GM19239 (cell line): ENCODE measurements at regions not wholly inside any gene's neighbourhood (a gene's known extent, or its start where the extent isn't known, plus 50 kb on each side); places are given as distances from the start of the nearest gene placed in this dataset.
"Not testable (repeated sequence)": the region's sequence is repeated elsewhere in the genome, so short reads cannot be mapped to it uniquely, and the experiment has no call there.

Source experiments
- DNase-seq: peaks from one replicate; pipeline ENCODE4 v3.0.0; 2011; ENCODE audit warnings: low spot score; ENCODE audit not compliant: insufficient read length
- FAIRE-seq: peaks from 2 replicates; lab custom pipeline; 2011; peaks lifted over from hg19 to GRCh38; lab: Jason Lieb, UNC

DNA sequence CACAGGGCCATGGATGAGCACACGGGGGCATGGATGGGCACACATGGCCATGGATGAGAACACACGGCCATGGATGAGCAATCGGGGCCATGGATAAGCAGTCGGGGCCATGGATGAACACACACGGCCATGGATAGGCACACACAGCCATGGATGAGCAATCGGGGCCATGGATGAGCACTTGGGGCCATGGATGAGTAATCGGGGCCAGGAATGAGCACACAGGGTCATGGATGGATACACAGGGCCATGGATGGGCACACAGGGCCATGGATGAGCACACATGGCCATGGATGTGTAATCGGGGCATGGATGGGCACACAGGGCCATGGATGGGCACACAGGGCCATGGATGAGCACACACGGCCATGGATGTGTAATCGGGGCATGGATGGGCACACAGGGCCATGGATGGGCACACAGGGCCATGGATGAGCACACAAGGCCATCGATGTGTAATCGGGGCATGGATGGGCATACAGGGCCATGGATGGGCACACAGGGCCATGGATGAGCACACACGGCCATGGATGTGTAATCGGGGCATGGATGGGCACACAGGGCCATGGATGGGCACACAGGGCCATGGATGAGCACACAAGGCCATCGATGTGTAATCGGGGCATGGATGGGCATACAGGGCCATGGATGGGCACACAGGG lies 191.9 kb upstream of the HDAC4 start:
- FAIRE-seq, DNase-seq: not testable (repeated sequence)

DNA sequence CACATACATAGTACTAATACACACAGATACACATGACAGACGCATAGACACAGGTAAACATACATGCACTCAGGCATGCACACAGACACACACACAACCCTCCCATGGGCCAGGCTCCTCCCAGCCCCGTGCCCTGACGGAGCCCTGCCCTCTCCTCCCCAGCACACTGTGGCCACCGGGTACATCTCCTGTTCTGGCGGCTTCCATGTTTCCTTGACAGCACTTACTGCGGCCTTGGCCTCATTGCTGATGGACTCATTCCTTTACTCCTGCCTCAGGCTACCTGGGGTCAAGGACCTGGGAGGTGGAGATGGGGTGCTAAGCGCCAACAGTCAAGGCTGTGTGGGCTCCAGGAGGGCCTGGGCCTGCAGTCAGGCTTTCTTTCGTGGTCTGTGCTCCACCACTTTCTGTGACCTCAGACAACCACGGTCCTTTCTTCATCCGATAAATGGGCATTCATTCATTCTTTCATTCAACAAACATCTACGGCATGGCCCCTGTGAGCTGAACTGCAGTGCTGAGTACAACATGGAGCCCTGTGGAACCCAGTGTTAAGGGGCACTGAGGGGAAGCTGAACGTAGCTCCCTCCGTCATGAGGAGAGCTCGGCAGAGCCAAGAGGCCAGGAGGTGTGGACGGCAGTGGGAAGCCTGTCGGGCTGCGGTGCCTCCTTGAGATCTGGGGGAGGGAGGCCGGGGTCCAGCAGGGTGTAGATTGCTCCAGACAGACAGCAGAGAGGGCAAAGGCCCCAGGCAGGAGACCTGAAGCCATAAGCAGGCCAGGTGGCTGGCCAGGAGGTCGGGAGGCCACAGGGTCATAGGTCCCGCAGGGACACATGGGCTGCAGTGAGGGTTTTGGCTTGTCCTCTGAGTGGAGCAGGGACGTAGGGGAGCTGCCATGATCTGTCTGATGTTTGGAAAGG lies 190.4 kb upstream of the HDAC4 start:
- DNase-seq (no peak), FAIRE-seq (no peak)

DNA sequence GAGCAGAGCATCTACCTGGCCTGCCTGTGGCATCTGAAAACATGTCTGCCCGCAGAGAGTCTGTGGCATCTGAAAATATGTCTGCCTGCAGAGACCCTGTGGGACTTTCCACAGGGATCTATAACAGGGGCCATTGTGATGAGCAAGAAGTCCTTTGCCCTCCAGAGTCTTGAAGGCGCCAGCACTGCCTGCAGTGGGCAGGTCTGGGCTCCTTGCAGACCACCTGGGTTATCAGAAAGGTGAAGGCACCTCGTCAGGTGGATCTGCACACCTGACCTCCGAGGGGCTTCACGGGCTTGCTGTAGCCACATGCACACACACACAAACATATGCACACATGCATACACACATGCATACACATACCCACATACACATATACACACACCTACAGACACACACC lies 189.5 kb upstream of the HDAC4 start:
- DNase-seq (no peak), FAIRE-seq (no peak)

DNA sequence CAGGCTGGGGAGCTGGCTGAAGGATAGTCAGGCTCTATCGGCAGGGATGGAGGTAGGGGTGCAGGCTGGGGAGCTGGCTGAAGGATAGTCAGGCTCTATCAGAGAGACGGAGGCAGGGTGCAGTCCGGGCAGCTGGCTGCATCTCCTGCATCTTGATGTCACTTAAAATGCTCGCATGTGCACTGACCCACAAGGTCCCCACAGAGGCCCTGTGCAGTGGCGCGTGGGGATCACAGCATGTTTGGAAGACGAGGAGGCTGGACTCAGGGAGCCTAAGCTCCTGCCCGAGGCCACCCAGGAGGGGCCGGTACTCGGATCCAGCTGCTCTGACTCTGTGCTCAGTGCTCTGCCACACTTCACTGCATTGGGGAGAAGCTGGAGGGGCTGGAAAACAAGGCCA lies 189.0 kb upstream of the HDAC4 start:
- FAIRE-seq (no peak), DNase-seq (no peak)

DNA sequence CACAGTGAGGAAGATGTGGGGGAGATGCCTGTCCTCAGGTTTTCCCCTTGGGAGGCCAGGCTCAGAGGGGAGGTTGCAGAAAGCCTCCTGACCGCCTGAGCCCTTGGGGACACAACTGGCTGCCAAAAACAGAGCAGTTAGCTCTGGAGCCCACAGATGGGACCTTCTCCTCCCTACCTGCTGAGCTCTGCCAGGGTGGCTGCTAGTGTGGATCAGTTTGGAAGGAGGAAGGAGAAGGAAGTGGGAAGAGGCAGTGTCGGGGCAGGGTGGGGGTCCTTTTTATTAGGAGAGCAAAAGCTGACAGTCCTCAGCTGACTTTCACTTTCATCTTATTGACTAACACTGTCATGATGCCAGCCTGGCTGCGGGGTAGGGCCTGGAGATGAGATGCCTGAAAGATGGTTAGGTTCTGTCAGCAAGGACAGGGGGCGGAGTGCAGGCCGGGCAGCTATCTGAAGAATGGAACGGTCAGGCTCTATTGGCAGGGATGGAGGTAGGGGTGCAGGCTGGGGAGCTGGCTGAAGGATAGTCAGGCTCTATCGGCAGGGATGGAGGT lies 188.5 kb upstream of the HDAC4 start:
- DNase-seq (no peak), FAIRE-seq (no peak)

DNA sequence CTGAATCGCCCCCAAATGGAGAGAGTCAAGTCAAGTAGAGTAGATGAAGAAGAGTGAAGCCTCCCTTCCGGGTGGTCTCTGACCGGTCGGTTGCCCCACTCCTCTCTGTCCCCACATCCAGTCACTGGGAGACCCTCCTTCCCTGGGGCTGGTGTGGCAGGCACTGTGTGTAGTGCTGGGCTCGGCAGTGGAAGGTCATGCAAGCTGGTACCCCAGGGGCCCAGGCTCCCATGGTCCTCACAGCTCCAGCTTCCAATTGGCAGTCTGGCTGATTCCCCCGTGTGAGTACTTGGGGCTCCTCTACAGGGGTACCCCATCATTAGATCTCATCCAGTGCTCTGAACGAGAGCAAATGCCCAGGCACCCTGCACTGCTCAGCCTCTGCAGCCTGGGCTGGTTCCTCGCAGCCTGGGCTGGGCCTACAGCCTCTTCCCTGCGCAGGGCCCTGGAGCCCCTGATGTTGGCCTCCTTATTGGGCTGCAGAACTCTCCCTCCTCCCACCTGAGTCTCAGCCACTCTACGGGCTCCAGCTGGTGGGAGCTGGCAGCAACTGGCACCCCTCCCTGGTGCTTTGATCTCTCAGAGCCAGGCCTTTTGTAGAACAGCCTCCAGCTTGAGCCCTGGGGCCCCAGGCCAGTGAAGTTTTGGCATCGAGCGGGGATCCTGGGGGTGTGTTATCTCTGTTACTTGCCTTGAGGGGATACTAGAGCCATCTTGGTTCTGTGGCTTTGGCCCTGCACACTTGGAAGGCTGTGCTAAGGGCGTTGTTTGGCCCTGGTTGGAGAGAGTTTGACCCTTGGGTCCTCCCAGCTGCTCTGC lies 187.8 kb upstream of the HDAC4 start:
- FAIRE-seq = no peak
- no peak for DNase-seq

DNA sequence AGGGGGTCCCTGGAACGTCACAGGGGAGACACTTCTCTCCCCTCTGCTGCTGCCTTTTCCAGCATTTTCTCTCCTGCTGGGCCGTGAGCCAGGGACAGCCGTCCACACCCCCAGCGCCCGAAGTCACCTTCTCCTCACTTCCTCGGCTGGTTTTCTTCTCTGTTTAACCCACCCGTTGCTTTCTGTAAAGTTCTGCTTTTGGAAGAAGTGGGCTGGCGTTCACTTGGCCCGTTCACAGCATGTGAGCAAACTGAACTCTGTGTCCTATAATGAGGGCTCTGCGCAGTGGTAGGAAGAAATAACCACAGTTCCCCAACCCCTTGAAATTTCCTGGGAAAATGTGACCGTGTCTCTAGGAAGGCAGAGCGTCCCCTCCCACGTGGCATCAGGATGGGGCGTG lies 187.0 kb upstream of the HDAC4 start:
- no peak for DNase-seq
- no peak for FAIRE-seq

DNA sequence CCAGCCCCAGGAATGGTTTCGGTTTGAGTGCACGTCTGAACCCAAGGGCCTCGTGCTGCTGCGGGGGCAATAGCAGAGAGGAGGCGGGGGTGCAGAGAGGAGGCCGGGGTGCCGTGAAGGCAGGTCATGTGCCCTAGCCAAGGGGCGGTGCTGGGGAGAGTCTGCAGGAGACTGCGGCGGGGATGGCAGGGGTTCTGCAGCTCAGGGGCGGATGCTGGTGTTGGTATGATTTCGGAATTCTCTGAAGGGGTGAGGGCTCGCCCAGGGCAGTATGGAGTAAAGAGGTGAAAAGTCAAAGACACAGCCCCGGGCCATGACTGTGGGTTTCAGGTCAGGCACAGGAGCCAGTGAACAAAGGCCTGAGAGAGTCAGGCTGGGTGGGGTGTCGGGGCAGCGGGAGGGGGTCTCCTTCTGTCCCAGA lies 186.5 kb upstream of the HDAC4 start:
- no peak for FAIRE-seq
- no peak for DNase-seq

DNA sequence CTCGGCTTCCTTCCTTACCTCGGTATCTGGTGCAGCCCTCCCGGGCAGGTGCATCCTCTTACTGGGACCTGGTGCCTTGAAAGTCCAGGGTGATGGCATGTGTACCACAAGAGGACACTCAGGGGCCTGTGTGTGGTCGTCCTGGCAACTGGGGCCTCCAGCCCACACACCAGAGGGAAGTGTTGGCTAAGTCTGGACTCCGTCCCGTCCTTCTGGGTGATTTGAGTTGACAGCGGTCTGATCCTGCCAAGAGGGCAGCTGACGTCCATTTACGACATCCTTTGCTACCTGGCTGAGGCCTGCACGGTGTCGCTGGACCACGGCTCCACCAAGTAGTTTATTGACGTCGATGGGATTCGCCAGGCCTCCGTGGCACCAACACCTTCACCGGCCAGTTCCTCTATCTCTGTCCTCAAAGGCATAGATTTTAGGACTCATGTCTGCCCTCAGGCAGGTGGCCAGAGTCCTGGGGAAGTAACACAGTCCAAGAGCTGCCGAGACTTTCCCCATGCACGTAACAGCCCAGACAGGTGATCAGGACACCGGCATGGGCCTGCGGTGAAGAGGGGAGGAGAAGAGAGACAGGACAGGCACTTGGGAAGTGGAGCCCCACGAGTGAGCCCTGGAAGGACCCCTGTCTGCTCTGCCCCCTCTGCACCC lies 186.0 kb upstream of the HDAC4 start:
- DNase-seq (no peak), FAIRE-seq (no peak)

DNA sequence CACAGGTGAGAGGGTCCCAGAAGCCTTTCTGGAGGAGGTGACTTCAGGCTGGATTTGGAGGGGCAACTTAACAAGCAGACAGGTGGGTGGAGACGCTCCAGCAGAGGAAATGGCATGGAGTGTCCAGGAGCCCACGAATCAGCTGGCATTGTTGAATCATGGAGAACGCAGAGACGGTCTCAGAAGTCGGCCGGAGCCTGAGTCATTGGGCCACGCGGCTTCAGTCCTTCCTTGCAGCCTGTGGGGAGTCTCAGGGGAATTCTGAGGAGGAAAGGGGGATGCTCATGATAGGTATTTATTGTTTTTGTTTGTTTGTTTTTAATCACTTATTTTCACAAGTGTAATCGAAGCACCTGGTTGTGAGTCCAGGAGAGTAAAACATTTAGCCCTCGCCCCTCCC lies 184.6 kb upstream of the HDAC4 start:
- FAIRE-seq (no peak), DNase-seq (no peak)

DNA sequence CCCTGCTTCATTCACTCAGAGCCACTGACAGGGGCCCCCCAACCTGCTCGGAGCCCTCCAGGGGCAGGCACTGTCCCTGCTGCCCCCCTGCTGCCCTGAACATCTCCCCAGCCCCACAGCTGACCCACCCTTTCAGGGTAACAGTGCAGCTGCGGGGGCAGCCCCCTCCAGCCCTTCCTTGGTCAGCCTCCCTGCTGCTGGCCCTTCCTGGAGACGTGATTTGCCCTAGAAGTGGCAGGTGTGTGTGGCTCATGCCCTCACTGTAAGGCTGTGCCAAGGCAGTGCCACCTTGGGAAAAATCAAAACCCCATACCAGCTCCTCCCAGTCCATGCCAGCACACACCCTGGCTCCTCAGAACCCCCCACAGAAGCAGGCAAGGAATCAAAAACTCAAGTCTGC lies 184.2 kb upstream of the HDAC4 start:
- DNase-seq (no peak), FAIRE-seq (no peak)

DNA sequence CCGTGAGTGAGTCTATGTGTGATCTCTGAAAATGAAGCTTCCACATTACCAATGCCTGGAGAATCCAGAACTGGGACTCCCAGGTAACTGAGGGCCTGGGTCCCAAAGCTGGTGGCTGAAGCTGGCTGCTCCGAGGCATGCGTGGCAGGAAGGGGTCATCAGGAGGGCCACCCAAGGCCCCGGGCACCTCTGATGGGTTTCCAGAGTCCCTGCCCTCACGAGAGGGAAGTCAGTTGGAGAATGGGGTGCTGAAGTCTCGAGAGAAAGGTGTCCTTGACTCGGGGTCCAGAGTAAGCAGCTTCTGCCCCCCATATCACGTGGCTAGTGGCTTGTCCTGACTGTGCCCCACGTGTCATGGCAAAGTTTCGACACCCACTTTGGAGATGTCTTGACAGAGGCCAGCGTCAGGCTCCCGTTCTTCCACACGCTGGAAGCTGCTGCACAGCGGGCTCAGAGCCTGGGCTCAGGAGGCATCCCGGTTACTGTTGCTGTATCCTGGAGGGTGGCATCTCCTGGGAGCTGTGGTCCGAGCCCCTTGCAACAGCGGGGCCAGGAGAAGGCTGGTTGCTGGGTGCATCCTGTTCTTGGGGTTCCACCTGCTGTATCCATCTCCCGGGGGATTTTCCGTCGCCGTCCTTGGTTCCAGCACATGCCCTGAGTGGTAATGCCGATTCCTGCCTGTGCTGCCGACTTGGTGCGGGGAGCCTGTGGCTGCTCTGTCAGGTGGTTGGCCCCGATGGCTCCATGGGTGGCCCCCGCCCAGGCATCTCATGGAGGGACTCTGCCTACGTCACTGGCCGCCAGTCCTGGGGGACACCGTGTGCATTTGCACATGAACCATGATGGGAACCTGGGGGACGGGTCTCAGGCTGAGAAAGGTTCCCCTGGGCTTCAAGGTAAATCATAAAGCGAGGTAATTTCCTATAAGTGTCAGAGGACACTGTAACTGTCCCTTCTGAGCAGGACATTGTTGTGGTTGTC lies 183.3 kb upstream of the HDAC4 start:
- FAIRE-seq (no peak), DNase-seq (no peak)

DNA sequence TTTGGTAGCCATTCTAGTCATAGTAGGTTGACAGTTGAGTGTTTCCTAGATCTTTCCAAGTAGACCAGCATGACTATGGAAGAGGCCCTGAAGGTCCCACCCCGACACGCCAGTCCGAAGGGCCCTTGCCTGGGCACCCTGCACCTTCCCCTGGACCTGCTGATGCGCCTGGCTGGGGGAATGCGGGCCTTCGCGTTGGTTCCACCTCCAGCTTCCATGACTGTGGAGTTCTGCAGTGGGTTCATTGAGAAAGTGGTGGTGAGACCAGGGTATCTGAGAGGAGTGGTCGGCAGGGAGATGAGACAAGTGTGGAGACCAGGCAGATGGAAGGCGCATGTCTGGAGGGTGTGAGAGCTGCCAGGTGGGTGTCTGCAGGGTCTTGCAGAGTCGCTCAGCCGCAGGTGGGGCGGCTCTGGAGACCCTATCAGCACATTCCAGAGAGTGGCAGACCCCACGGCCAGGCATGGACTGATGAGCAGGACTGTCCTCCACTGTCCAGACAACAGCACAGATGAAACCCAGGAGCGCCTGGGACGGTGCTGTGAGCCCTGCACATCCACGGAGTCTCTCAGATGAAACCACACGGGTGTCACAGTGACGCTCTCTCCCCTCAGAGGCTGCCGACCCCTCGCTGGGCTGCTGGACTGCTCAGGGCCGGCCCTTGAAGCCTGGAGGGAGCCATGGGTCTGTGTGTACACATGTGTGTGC lies 182.5 kb upstream of the HDAC4 start:
- DNase-seq (no peak), FAIRE-seq (no peak)

DNA sequence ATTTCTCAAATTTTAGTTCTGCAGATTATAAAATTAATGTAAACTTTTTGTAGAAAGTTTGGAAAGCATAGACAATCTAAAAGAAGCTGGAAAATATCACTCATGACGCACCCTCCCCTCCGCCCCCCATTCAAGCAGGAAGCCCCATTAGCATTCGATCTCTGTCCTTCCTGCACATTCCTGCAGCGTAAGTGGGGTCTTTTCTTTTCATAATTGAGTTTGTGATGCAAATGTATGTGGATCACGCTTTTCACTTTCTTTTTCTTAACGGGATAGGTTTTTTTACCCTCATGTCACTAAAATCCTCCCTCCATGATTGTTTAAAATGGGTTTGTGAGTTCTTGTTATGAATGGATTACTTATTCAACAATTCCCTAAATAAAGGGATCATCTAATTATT lies 181.7 kb upstream of the HDAC4 start:
- DNase-seq (no peak), FAIRE-seq (no peak)

DNA sequence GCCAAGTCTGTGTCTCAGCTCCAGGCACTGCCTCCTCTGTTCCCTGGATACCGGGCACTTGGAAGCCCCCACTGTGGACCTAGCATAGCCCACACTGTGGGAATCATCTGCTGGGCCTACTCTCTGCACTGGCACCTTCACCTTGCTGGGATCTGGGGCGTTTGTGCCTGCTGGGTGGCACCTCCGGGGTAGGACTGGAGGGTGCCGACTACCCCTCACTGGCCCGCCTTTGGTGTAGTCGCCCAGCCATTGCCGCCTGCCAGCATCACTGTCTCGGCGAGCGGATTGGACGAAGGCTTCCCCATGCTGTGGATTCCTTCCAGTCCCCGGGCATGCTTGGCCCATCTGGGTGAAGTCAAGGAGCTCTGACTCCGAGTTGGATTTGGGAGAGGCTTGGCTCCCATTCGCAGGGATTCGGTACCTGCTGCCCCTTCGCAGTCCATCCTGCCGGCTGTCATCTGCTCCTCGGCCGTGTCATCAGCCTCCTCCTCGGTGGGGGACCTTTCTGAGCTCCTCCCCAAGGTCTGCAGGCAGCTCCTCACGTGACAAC lies 180.6 kb upstream of the HDAC4 start:
- no peak for FAIRE-seq
- DNase-seq = no peak

DNA sequence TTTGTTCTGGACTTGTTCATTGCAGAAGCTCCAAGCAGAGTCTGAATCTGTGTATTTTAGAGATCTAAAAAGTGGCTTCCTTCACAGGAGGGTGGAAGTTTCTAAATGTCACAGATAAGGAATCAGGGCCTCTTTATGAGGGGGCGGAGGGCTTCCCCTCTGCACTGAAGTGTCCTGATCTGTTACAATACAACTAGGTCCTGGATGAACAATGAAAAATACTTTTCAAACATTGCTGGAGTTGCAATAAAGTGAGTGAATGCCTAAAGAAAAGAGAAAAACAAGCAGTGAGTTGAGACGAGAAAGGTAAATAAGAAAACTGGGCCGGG lies 179.3 kb upstream of the HDAC4 start:
- DNase-seq (no peak), FAIRE-seq (no peak)

DNA sequence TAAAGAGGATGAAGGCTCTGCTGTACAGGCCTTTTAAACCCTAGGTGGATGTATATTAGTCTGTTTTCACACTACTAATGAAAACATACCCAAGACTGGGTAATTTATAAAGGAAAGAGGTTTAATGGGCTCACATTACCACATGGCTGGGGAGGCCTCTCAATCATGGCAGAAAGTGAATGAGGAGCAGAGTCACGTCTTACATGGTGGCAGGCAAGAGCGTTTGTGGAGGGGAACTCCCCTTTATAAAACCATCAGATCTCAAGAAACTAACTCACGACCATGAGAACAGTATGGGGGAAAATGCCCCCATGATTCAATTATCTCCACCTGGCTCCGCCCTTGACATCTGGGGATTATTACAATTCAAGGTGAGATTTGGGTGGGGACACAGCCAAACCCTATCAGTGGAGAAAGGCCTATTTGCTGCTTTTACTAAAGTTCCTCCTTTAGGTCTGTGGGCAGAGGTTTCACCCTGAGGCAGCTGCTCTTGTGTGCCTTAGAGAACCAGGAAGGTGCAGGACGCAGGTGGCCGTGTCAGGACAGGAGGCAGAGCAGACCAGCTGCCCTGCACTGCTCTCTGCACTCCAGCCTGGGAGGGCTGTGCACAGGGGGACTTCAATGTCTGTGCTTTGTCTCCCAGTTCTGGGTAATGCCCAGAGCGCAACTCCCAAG lies 178.8 kb upstream of the HDAC4 start:
- no peak for FAIRE-seq

DNA sequence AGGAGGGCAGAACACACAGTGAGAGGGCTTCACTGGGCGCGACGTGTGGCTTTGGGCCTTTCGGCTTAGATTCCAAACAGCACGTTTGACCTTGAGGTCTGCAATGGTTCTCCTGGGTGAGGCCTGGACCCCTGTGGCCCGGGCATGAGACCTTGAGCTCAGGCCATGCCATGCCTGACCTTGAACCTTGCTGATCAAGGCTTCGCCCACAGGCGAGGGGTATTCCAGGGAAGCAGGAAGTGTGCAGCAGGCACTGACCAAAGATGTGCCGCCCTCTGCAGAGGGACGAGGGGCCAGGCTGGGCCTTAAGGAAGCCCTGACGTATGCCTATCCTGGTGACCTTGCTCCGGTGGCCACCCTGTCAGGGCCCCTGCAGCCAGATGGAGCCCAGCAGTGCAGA lies 178.3 kb upstream of the HDAC4 start:
- FAIRE-seq (no peak), DNase-seq (no peak)

More for the DNA sequence above, 178.8 kb upstream of the HDAC4 start:
- no peak for DNase-seq
